Spleen (tissue), 11 donors: ENCODE measurements at regions not wholly inside any gene's neighbourhood (a gene's known extent, or its start where the extent isn't known, plus 50 kb on each side); places are given as distances from the start of the nearest gene placed in this dataset.

Experiments
- DNase-seq: peaks from one replicate; pipeline ENCODE4 v3.0.0-alpha.2; 2020
- H3K27ac ChIP-seq, 8 donors: fragments of 200-600 bp; sonication (generic) in 7 of 8; 1 replicate in 4 of 8; 2 replicates in 4 of 8; pipeline versions ENCODE4 v1.5.0 to v1.8.0; 2016 to 2021; ENCODE audit warnings: inconsistent platforms in 4 of 8, mild to moderate bottlenecking in 4 of 8, moderate library complexity in 1 of 8
- H3K27me3 ChIP-seq, 7 donors: fragments of 200-600 bp; sonication (generic) in 6 of 7; replicated peaks in 1 of 7; 1 replicate in 4 of 7; 2 replicates in 3 of 7; pipeline versions ENCODE4 v1.5.0 to v1.8.0; 2016 to 2021; ENCODE audit warnings: inconsistent platforms in 3 of 7, mild to moderate bottlenecking in 1 of 7
- H3K36me3 ChIP-seq, 6 donors: fragments of 200-600 bp; sonication (generic) in 5 of 6; 1 replicate in 4 of 6; 2 replicates in 2 of 6; pipeline versions ENCODE4 v1.5.0 to v1.8.0; 2016 to 2021; ENCODE audit warnings: inconsistent platforms in 2 of 6
- H3K4me1 ChIP-seq, 6 donors: fragments of 200-600 bp; sonication (generic) in 5 of 6; 1 replicate in 3 of 6; 2 replicates in 3 of 6; pipeline versions ENCODE4 v1.5.0 to v1.8.0; 2016 to 2021; ENCODE audit warnings: inconsistent platforms in 3 of 6
- H3K4me3 ChIP-seq, 8 donors: fragments of 200-600 bp; sonication (generic) in 7 of 8; 1 replicate in 4 of 8; 2 replicates in 4 of 8; pipeline versions ENCODE4 v1.5.0 to v1.8.0; 2016 to 2021; ENCODE audit warnings: inconsistent platforms in 4 of 8, mild to moderate bottlenecking in 4 of 8, moderate library complexity in 2 of 8
- H3K9me3 ChIP-seq, 8 donors: fragments of 200-600 bp; sonication (generic) in 7 of 8; 1 replicate in 4 of 8; 2 replicates in 4 of 8; pipeline versions ENCODE4 v1.5.0 to v1.8.0; 2016 to 2021; ENCODE audit warnings: inconsistent platforms in 4 of 8
- POLR2A ChIP-seq, 3 donors: fragments of 450-650 bp; IDR thresholded peaks; one replicate each; pipeline ENCODE4 v1.5.1; 2017; ENCODE audit warnings: antibody characterized with exemption in 3 of 3, mild to moderate bottlenecking in 1 of 3
- POLR2AphosphoS5 ChIP-seq, 3 donors: sonication (generic); formaldehyde crosslinking; IDR thresholded peaks; one replicate each; pipeline ENCODE4 v1.5.1; 2017; ENCODE audit warnings: antibody characterized with exemption in 3 of 3
- WGBS, 5 donors: extraction: QIAGEN DNeasy Blood & Tissue Kit in 3 of 5; methylation state at CpG; one replicate each; pipeline versions ENCODE4 v1.1.5 to v1.1.7; 2013 to 2018; 5-methylcytosine and 5-hydroxymethylcytosine counted together
- intact Hi-C: fragments of 100-400 bp; cut with DNase I; formaldehyde crosslinking; loops from one replicate; pipeline ENCODE4 v1.15.0; 2023; ENCODE audit warnings: low total_unique reads
- TF ChIP-seq, protein P1 (sequence below), 11 experiments: fragments of 200-600 bp in 7 of 11; fragments of 450-650 bp in 4 of 11; sonication (generic) in 4 of 11; IDR thresholded peaks in 8 of 11; conservative IDR thresholded peaks in 3 of 11; 1 replicate in 7 of 11; 2 replicates in 4 of 11; pipeline versions ENCODE4 v1.4.0 to v1.8.0; 2016 to 2021; ENCODE audit warnings: antibody characterized with exemption in 11 of 11, inconsistent platforms in 4 of 11, mild to moderate bottlenecking in 1 of 11
- donor health status: healthy with polysubstance abuse.
- donor health status: DM: no; HTN: no; CAD: no; lungs with moderate emphysema.
- donor health status: DM: no; HTN: no; CAD: no.
- donor health status: Bipolar disorder and iron deficiency.
- donor health status: healthy.
- donor health status: DM: no; HTN: no; CAD: no.
- donor health status: DM: yes; HTN: yes; CAD: no.

DNA sequence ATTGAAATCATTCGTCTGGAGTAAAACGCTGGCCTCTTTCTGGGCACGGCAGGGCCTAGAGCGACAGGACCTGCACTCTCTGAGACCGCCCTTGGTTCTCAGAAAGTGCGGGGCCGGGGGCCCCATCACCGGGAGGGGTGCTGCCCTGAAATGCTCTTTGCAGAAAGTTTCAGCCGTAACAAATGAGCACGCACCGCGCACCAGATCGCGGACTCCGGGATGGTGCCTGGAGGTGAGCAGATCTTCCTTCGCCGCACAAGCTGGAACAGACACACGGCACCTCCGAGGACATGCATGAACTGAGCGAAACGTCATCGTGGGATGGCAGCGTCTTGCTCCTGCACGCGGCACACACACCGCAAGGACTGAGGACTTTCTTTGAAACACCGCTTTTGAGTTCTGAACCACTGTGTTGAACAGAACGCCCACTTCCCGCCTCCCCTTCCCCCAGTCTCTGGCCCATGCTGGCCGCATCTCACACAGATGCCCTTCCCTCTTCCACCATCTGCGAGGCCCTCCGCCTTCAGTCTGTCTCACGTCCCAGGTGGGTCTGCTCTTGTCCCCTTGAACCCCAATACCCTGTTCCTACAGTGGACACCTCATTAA, 538.7 kb upstream of the MGMT start:
- TF ChIP-seq, protein P1, sequence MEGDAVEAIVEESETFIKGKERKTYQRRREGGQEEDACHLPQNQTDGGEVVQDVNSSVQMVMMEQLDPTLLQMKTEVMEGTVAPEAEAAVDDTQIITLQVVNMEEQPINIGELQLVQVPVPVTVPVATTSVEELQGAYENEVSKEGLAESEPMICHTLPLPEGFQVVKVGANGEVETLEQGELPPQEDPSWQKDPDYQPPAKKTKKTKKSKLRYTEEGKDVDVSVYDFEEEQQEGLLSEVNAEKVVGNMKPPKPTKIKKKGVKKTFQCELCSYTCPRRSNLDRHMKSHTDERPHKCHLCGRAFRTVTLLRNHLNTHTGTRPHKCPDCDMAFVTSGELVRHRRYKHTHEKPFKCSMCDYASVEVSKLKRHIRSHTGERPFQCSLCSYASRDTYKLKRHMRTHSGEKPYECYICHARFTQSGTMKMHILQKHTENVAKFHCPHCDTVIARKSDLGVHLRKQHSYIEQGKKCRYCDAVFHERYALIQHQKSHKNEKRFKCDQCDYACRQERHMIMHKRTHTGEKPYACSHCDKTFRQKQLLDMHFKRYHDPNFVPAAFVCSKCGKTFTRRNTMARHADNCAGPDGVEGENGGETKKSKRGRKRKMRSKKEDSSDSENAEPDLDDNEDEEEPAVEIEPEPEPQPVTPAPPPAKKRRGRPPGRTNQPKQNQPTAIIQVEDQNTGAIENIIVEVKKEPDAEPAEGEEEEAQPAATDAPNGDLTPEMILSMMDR (IDR thresholded peaks at IDR 0.05 in 8 of 11, conservative IDR thresholded peaks at IDR 0.05 in 3 of 11), result no peak
- TF ChIP-seq POLR2AphosphoS5 (IDR thresholded peaks at IDR 0.05) (no peak), POLR2A (IDR thresholded peaks at IDR 0.05) (no peak)
- no peak overlapping the region for H3K4me3 ChIP-seq
- no peak overlapping the region for H3K27ac ChIP-seq
- H3K4me1 ChIP-seq, result no peaks in the 10 kb centered on the region
- intact Hi-C loops, result no loop called here
- 88 to 94% (median 90%) methylated on average over 26 to 33 of the region's 33 CpGs for WGBS, 5 donors
- peaks cover 0 to 26% (median 0%) of the 10 kb centered on the region in 7 donors for H3K27me3 ChIP-seq
- H3K36me3 ChIP-seq, result no peaks in the 10 kb centered on the region
- H3K9me3 ChIP-seq, result peaks cover 0 to 10% (median 0%) of the 10 kb centered on the region in 8 donors
- no peak for DNase-seq

DNA sequence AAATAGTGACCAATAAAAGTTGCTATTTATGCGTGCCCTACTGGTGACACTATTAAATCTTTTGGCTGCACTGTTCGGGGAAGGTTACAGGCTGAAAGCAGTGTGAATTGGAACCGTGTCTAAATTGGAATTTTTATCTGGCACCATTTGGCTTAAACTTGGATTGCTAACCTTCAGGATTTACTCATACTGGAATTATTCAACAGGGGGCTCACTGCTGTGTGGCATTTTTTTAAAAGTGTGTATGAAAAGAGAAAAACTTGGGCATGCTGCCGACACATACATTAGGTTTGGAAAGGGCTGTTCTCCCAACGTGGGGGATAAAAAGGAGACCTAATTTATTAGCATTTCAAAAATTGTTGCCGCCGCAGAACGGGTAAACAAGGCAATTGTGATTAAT, 537.9 kb upstream of the MGMT start:
- Histone ChIP-seq H3K4me3 (no peak overlapping the region), H3K36me3 (no peaks in the 10 kb centered on the region), H3K9me3 (peaks cover 0 to 10% (median 0%) of the 10 kb centered on the region in 8 donors), H3K27me3 (peaks cover 0 to 32% (median 0%) of the 10 kb centered on the region in 7 donors), H3K4me1 (no peaks in the 10 kb centered on the region), H3K27ac (no peak overlapping the region)
- intact Hi-C loops, result no loop called here
- no peak for TF ChIP-seq POLR2AphosphoS5 (IDR thresholded peaks at IDR 0.05)
- no peak for TF ChIP-seq POLR2A (IDR thresholded peaks at IDR 0.05)
- TF ChIP-seq, protein P1 (IDR thresholded peaks at IDR 0.05 in 8 of 11, conservative IDR thresholded peaks at IDR 0.05 in 3 of 11), result no peak
- DNase-seq, result no peak
- 67 to 73% (median 70%) methylated on average over 8 of the region's 8 CpGs for WGBS, 5 donors

DNA sequence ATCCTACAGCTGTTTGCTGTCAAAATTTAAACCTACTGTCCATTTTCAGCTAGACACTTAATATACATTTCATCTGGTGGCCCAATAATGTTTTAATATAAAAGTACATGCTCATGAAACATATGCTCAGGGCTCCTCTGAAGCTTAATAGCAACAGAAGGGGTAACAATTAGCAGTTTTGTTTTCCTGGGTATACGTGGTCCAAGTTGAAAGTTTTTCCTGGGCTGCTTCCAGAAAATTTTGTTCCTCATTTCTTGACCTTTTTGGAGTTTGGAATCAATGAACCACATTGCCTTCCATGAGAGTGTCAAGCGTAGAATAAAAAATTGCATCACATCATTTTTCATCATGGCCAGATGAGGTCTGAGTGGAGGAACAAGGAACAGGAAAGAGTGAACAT, 537.3 kb upstream of the MGMT start:
- no peaks in the 10 kb centered on the region for H3K36me3 ChIP-seq
- intact Hi-C loops, result no loop called here
- DNase-seq, result no peak
- H3K4me1 ChIP-seq, result no peaks in the 10 kb centered on the region
- 37 to 47% (median 46%) methylated on average over 2 of the region's 2 CpGs for WGBS, 5 donors
- H3K9me3 ChIP-seq, result peaks cover 0 to 10% (median 0%) of the 10 kb centered on the region in 8 donors
- peaks cover 0 to 33% (median 0%) of the 10 kb centered on the region in 7 donors for H3K27me3 ChIP-seq
- no peak overlapping the region for H3K4me3 ChIP-seq
- TF ChIP-seq POLR2A (IDR thresholded peaks at IDR 0.05) (no peak), POLR2AphosphoS5 (IDR thresholded peaks at IDR 0.05) (no peak)
- TF ChIP-seq, protein P1 (IDR thresholded peaks at IDR 0.05 in 8 of 11, conservative IDR thresholded peaks at IDR 0.05 in 3 of 11), result no peak
- no peak overlapping the region for H3K27ac ChIP-seq

DNA sequence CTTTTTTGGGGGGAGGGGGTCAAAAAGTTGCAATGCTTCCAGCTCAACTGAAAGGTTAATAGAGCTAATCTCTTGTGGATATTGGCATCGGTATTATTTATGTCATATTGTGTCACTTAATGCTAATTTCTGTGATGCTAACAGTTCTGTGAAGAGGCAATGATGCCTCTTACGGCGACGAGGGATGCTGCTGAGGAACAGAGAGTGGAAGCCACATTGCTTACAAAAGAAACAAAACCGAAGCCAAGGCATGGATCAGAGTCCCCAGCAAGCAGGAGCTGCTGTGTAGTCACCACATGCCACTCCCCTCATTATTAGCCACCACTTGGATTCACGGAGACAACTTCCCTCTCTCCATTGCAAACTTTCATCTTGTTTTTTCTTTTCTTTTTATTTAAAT, 536.5 kb upstream of the MGMT start:
- no peak overlapping the region for H3K4me3 ChIP-seq
- peaks cover 0 to 32% (median 0%) of the 10 kb centered on the region in 7 donors for H3K27me3 ChIP-seq
- TF ChIP-seq POLR2A (IDR thresholded peaks at IDR 0.05), result no peak
- TF ChIP-seq POLR2AphosphoS5 (IDR thresholded peaks at IDR 0.05), result no peak
- TF ChIP-seq, protein P1 (IDR thresholded peaks at IDR 0.05 in 8 of 11, conservative IDR thresholded peaks at IDR 0.05 in 3 of 11), result no peak
- H3K27ac ChIP-seq, result no peak overlapping the region
- H3K9me3 ChIP-seq, result peaks cover 0 to 10% (median 0%) of the 10 kb centered on the region in 8 donors
- no peaks in the 10 kb centered on the region for H3K36me3 ChIP-seq
- DNase-seq, result no peak
- H3K4me1 ChIP-seq, result no peaks in the 10 kb centered on the region
- intact Hi-C loops, result no loop called here
- 67 to 84% (median 69%) methylated on average over 6 of the region's 6 CpGs for WGBS, 5 donors
